WTC11 (cell line): ENCODE measurements at regions not wholly inside any gene's neighbourhood (a gene's known extent, or its start where the extent isn't known, plus 50 kb on each side); places are given as distances from the start of the nearest gene placed in this dataset.

Source experiments
- ATAC-seq: fragments of 200-7000 bp; cut with Tn5 transposase; 2 replicates; pipeline ENCODE4 v1.10.0; 2021; ENCODE audit warnings: mild to moderate bottlenecking, moderate library complexity
- CTCF ChIA-PET: fragments of 300-600 bp; sonication (Branson Sonifier 250); formaldehyde crosslinking; loops from one replicate; lab custom pipeline; 2021; ENCODE audit warnings: antibody characterized with exemption; lab: Charles Lee
- POLR2A ChIA-PET: fragments of 350-600 bp; sonication (Branson Sonifier 250); formaldehyde crosslinking; loops from one replicate; lab custom pipeline; 2021; ENCODE audit warnings: antibody characterized with exemption; lab: Charles Lee
- DNase-seq: peaks from one replicate; pipeline ENCODE4 v3.0.0; 2021; ENCODE audit warnings: low spot score
- H3K27ac Mint-ChIP-seq: 2 replicates; pipeline ENCODE4 v1.8.0; 2021; ENCODE audit warnings: mixed read lengths
- H3K27me3 Mint-ChIP-seq: 2 replicates; pipeline ENCODE4 v1.8.0; 2021; ENCODE audit warnings: low read depth, mild to moderate bottlenecking, moderate library complexity, mixed read lengths
- H3K36me3 Mint-ChIP-seq: 2 replicates; pipeline ENCODE4 v1.8.0; 2021; ENCODE audit warnings: mixed read lengths
- H3K4me1 Mint-ChIP-seq: 2 replicates; pipeline ENCODE4 v1.8.0; 2022; ENCODE audit warnings: mixed read lengths
- H3K4me3 Mint-ChIP-seq: 2 replicates; pipeline ENCODE4 v1.8.0; 2021; ENCODE audit warnings: mild to moderate bottlenecking, moderate library complexity, mixed read lengths
- H3K9me3 Mint-ChIP-seq: 2 replicates; pipeline ENCODE4 v1.8.0; 2021; ENCODE audit warnings: mixed read lengths
- AFF4 ChIP-seq: sonication (generic); formaldehyde crosslinking; IDR thresholded peaks from 2 replicates; pipeline ENCODE4 v1.8.1; 2023; ENCODE audit warnings: mild to moderate bottlenecking, missing genetic modification reagents, borderline replicate concordance
- ARID4B ChIP-seq: sonication (generic); formaldehyde crosslinking; IDR thresholded peaks from 2 replicates; pipeline ENCODE4 v1.8.0; 2023; ENCODE audit warnings: missing genetic modification reagents, mild to moderate bottlenecking, borderline replicate concordance
- CREM ChIP-seq: sonication (generic); formaldehyde crosslinking; IDR thresholded peaks from 2 replicates; pipeline ENCODE4 v1.8.1; 2022; ENCODE audit warnings: mild to moderate bottlenecking, missing genetic modification reagents, moderate library complexity
- E2F5 ChIP-seq: sonication (generic); formaldehyde crosslinking; IDR thresholded peaks from 2 replicates; pipeline ENCODE4 v1.8.1; 2022; ENCODE audit warnings: mild to moderate bottlenecking, moderate library complexity, missing genetic modification reagents
- ELF4 ChIP-seq: sonication (generic); formaldehyde crosslinking; IDR thresholded peaks from 2 replicates; pipeline ENCODE4 v1.8.1; 2022; ENCODE audit warnings: low read depth, mild to moderate bottlenecking, moderate library complexity, missing genetic modification reagents
- ESRRA ChIP-seq: sonication (generic); formaldehyde crosslinking; IDR thresholded peaks from 2 replicates; pipeline ENCODE4 v1.8.1; 2022; ENCODE audit warnings: mild to moderate bottlenecking, missing genetic modification reagents, borderline replicate concordance
- FOXJ3 ChIP-seq: sonication (generic); formaldehyde crosslinking; IDR thresholded peaks from 2 replicates; pipeline ENCODE4 v1.9.0; 2021; ENCODE audit warnings: missing genetic modification reagents, mild to moderate bottlenecking, borderline replicate concordance
- GABPB1 ChIP-seq: sonication (generic); formaldehyde crosslinking; IDR thresholded peaks from 2 replicates; pipeline ENCODE4 v1.8.1; 2023; ENCODE audit warnings: mild to moderate bottlenecking, missing genetic modification reagents
- IRF1 ChIP-seq: sonication (generic); formaldehyde crosslinking; IDR thresholded peaks from 2 replicates; pipeline ENCODE4 v1.8.0; 2023; ENCODE audit warnings: missing genetic modification reagents
- MXD4 ChIP-seq: fragments of 250-450 bp; sonication (Bioruptor Pico); IDR thresholded peaks from 2 replicates; pipeline ENCODE4 v1.8.0; 2021; ENCODE audit warnings: mild to moderate bottlenecking, moderate library complexity, borderline replicate concordance
- NR2C2 ChIP-seq: sonication (generic); formaldehyde crosslinking; IDR thresholded peaks from 2 replicates; pipeline ENCODE4 v1.8.0; 2022; ENCODE audit warnings: mild to moderate bottlenecking, missing genetic modification reagents
- NR3C1 ChIP-seq: sonication (generic); formaldehyde crosslinking; conservative IDR thresholded peaks from 2 replicates; pipeline ENCODE4 v1.8.1; 2023; ENCODE audit warnings: low read depth, mild to moderate bottlenecking, missing genetic modification reagents
- PRRX2 ChIP-seq: fragments of 250-450 bp; sonication (Bioruptor Pico); IDR thresholded peaks from 2 replicates; pipeline ENCODE4 v1.8.0; 2021; ENCODE audit warnings: mild to moderate bottlenecking
- RELA ChIP-seq: sonication (generic); formaldehyde crosslinking; IDR thresholded peaks from 2 replicates; pipeline ENCODE4 v1.8.1; 2022; ENCODE audit warnings: missing genetic modification reagents, mild to moderate bottlenecking, borderline replicate concordance
- ZBTB43 ChIP-seq: sonication (generic); formaldehyde crosslinking; IDR thresholded peaks from 2 replicates; pipeline ENCODE4 v1.8.1; 2023; ENCODE audit warnings: mild to moderate bottlenecking, missing genetic modification reagents
- ZMAT4 ChIP-seq: fragments of 250-450 bp; sonication (Bioruptor Pico); IDR thresholded peaks from 2 replicates; pipeline ENCODE4 v1.9.0; 2021; ENCODE audit warnings: mild to moderate bottlenecking
- ZNF219 ChIP-seq: sonication (generic); formaldehyde crosslinking; IDR thresholded peaks from 2 replicates; pipeline ENCODE4 v1.8.0; 2023; ENCODE audit warnings: missing genetic modification reagents, mild to moderate bottlenecking, borderline replicate concordance
- ZNF281 ChIP-seq: sonication (generic); formaldehyde crosslinking; IDR thresholded peaks from 2 replicates; pipeline ENCODE4 v1.8.0; 2023; ENCODE audit warnings: mild to moderate bottlenecking, missing genetic modification reagents
- ZNF416 ChIP-seq: fragments of 250-450 bp; sonication (Bioruptor Pico); IDR thresholded peaks from 2 replicates; pipeline ENCODE4 v1.9.0; 2021; ENCODE audit warnings: mild to moderate bottlenecking, inconsistent platforms

GRCh38 chr3:44019736-44020135, 221.9 kb upstream of the TOPAZ1 start:
- DNase-seq = no peak
- TF ChIP-seq ZNF281 (CRISPR knock-in tag) (no peak), AFF4 (no peak), PRRX2 (CRISPR knock-in tag) (no peak), RELA (CRISPR knock-in tag) (no peak), ZNF416 (CRISPR knock-in tag) (no peak), NR2C2 (CRISPR knock-in tag) (no peak), E2F5 (CRISPR knock-in tag) (no peak), ARID4B (no peak)
- ATAC-seq = peak; percentile 68
- peaks cover 28% of the 10 kb centered on the region for H3K27me3 Mint-ChIP-seq
- ChIA-PET POLR2A (no interaction called here), CTCF (interaction anchor here (1.2 to 2.8 kb wide), 3 partner anchors 57 to 164 kb away, joined by 3 to 10 read pairs (median 8); no protein-coding TSS in a partner anchor)
- no peaks in the 10 kb centered on the region for H3K36me3 Mint-ChIP-seq
- H3K4me1 Mint-ChIP-seq = peaks cover 29% of the 10 kb centered on the region
- H3K27ac Mint-ChIP-seq = peak overlapping the region; percentile 69
- no peaks in the 10 kb centered on the region for H3K9me3 Mint-ChIP-seq
- H3K4me3 Mint-ChIP-seq = peak overlapping the region; percentile 38

- Mint-ChIP-seq H3K27me3 (peaks cover 28% of the 10 kb centered on the region), H3K27ac (no peak overlapping the region)
- DNase-seq = no peak
- TF ChIP-seq FOXJ3 (CRISPR knock-in tag) (no peak), GABPB1 (CRISPR knock-in tag) (no peak), NR3C1 (CRISPR knock-in tag) (no peak), ZMAT4 (CRISPR knock-in tag) (no peak), CREM (CRISPR knock-in tag) (no peak), ELF4 (CRISPR knock-in tag) (no peak), ZNF219 (no peak), MXD4 (CRISPR knock-in tag) (no peak), IRF1 (CRISPR knock-in tag) (no peak), ZBTB43 (no peak), ESRRA (CRISPR knock-in tag) (no peak)
- TF ChIP-seq, all 79 proteins: peak for 0
- ChIA-PET CTCF (interaction anchor here (0.9 to 2.8 kb wide), 4 partner anchors 57 to 164 kb away, joined by 3 to 10 read pairs (median 6); no protein-coding TSS in a partner anchor), POLR2A (no interaction called here)
- H3K4me1 Mint-ChIP-seq = peaks cover 29% of the 10 kb centered on the region
- no peaks in the 10 kb centered on the region for H3K36me3 Mint-ChIP-seq
- no peak for ATAC-seq
- H3K4me3 Mint-ChIP-seq = peak overlapping the region; percentile 38
- no peaks in the 10 kb centered on the region for H3K9me3 Mint-ChIP-seq
Measured at GRCh38 chr3:44020143-44020542, 221.5 kb upstream of the TOPAZ1 start.
